H1 (cell line): ENCODE measurements at regions not wholly inside any gene's neighbourhood (a gene's known extent, or its start where the extent isn't known, plus 50 kb on each side); places are given as distances from the start of the nearest gene placed in this dataset.

Experiments
- CTBP2 ChIP-seq: IDR thresholded peaks from 2 replicates; pipeline ENCODE4 v1.7.0; 2011; ENCODE audit warnings: borderline replicate concordance, mild to moderate bottlenecking, moderate library complexity, mixed read lengths, low read length; ENCODE audit not compliant: insufficient read depth, insufficient read length
- RFX5 ChIP-seq: IDR thresholded peaks from 2 replicates; pipeline ENCODE4 v1.6.1; 2011; ENCODE audit warnings: low read depth, low read length, improper control_type of control experiment, borderline replicate concordance
- USF2 ChIP-seq: IDR thresholded peaks from 2 replicates; pipeline ENCODE4 v1.6.1; 2011; ENCODE audit warnings: low read length, improper control_type of control experiment

DNA sequence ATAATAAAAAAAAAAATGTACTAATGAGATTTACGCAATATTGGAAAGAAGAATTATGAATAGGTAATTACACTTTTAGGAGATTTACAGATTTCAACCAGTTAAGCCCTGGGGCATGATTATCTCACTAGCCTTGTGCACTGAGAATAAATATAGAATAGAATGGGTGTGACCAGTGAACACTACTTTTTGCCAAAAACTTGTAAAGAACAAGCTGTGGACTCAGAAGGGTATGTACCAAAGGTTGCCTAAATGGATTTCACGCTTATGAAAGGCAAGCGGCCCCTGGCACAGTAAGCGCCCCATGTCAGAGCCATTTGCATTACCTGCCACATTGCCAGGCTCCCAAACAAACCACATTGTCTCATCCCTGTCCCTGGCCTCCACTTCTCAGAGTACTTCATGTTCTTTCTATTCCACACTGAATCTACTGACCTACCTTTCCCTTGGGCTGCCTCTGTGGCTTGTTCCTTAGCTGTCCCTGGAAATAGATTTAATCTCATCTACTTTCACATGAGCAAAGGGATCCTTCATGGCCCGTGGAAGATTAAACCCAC lies 170.6 kb upstream of the DIO2 start:
- TF ChIP-seq CTBP2 (no peak), USF2 (no peak), RFX5 (no peak)
